SHP77 (cell line): ENCODE measurements at regions not wholly inside any gene's neighbourhood (a gene's known extent, or its start where the extent isn't known, plus 50 kb on each side); places are given as distances from the start of the nearest gene placed in this dataset.
"Not testable (repeated sequence)": the region's sequence is repeated elsewhere in the genome, so short reads cannot be mapped to it uniquely, and the experiment has no call there.

Experiments
- DNase-seq, 2 experiments: peaks; one replicate each; lab custom pipeline; 2025; lab: John Stamatoyannopoulos, UW

- no peak for DNase-seq
These were observed 123.5 kb downstream of the MAP3K7 start for GRCh38 chr6:90463359-90463758.

DNA sequence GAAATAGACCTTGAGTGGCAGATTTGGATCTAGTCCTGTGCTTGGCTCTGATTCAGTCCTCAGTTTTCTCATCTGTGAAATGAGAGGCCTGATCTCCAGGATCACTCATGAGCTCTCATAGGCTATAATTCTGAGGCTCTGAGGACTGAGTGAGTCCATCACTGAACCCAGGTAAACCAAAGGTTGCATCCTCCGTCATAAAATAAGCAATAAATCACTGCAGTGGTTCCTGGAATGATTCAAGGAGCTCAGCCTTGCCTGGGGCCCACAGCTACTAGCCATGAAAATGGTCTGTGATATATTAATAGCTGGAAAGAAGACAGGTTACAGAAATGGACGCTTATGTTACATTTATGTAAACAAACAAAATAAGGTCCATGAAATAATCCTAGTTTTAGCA is 124.8 kb downstream of the MAP3K7 start:
- DNase-seq: no peak

- no peak for DNase-seq
These were observed 125.5 kb downstream of the MAP3K7 start for GRCh38 chr6:90461383-90461782.

- no peak for DNase-seq
These were observed 126.8 kb downstream of the MAP3K7 start for GRCh38 chr6:90460051-90460450.

DNA sequence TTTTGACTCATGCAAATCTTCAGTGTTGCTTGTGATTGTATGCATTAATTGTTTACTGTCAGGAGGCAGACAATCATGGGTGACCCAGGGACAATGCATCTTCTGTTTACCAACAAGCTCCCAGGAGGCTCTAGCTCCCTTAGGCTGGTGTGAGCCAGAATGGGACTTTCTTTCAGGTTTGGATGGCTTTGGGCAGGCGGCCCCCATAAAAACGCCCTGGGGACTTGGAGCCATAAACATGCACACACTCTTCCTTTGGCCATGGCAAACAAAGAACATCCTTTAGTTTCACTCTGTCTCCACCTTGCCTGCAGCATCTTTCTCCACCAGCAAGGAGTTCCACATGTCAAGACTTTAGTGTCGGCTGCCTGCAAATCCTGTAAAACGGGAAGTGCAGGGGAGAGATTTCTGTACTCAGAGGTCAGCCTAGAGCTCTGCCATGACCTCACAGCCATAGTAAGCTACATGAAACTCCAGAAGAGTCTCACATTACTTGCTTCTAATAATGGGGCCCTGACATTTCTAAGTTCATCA is 127.6 kb downstream of the MAP3K7 start:
- no peak for DNase-seq

GRCh38 chr6:90458353-90459224 is 128.3 kb downstream of the MAP3K7 start:
- peak in 1 of 2 experiments; percentile 26 for DNase-seq

DNA sequence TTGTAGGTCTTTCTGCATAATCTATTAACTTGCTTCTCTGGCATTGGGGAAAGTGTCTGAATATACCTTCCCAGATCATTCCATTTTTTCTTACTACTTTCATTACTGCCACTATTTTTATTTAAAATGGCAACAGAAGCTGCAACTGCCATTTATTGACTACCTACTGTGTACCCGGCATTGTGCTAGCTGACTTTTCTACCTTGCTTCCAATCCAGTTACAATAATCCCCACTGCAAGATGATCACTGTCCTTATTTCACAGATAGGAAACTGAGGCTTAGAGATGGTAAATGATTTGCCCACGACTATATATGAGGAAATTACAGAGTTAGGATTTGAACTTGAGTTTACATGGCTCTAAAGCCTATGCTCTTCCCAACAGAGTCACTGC is 129.0 kb downstream of the MAP3K7 start:
- DNase-seq: no peak

- DNase-seq: not testable (repeated sequence)
These were observed 129.6 kb downstream of the MAP3K7 start for GRCh38 chr6:90456997-90457866.

DNA sequence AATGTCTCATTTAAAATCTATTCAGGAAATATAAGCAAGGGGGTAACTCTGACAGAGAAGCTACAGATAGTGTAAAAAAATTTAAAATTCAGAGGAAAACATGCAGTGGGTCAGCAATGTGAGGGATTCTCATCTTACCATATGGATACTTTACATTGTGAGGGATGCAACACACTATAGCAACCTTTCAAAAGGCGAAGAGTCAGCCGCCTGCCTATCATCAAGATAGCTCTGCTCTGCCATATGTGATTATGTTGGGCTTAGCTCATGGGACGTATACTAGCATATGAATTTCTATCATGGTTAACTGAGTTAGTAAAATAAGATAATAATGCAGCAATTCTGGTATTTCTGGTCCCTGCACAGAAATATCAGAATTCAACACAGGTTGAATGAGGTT is 130.9 kb downstream of the MAP3K7 start:
- no peak for DNase-seq

DNA sequence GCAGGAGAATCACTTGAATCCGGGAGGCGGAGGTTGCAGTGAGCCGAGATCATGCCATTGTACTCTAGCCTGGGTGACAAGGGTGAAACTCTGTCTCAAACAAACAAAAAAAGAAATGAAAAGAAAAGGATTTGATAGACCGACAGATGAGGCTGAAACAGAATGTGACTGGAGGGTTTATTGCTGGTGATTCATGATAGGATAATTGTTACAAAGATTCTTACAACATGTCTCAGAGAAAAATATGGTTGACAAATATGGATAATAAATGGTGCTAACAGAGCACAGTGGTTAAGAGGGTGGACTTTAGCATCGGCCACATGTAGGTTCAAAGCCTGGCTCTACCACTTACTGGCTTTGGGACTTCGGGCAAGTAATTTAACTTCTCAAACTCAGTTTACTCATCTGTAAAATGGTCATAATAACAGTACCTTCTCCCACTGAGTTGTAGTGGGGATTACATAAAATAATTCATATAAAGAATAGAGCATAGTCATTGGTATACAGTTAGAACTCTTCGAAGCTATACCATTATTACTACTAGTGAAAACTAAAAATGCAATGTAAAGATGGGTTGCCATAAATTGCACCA is 131.9 kb downstream of the MAP3K7 start:
- no peak for DNase-seq

DNA sequence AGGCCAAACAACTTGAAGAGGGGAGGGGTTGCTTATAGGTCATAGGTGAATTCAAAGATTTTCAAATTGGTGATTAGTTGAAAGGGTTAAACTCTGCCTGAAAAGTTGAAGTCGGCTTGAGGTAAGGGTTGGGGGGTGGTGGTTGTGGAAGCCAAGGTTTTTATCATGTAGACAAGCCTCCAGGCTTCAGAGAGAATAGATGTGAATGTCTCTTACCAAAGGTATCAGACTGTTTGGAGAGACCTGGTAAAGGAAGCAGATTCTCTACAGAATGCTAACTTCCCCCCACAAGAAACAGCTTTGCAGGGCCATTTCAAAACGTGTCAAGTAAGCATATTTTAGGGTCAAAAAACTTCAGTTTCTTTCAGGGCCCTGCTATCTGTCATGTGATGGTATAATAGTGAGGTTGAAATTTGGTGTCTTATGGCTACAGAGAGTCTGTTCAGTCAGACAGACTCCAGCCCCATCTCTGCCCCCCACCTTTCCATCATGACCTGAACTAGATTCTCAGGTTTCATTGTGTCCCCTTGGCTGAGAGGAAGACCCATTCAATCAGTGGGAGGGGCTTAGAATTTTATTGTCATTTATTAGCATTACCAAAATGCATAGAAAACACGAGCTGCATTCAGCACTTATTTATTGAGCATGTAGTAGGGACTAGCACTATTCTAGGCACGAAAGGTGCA is 136.5 kb downstream of the MAP3K7 start:
- no peak for DNase-seq

- no peak for DNase-seq
These were observed 137.6 kb downstream of the MAP3K7 start for GRCh38 chr6:90449311-90449710.

DNA sequence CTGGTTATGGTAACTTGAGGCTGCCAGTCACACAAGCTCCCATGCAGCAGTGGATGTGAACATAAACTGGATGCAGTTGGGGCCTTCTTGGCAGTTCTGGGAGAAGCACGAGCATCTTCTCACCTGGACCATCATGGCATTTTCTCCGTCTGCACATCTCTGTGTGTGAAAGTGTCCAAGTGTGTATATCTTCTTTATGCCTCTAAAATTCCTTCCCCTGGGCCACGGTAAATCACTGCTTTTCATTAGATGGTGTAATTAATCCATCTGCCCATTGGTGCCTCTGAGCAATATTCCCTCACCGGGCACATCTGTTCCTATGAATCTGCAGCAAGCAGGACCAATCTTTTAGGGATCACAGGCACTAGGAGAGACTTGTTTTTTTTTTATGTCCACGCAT is 138.0 kb downstream of the MAP3K7 start:
- no peak for DNase-seq

DNA sequence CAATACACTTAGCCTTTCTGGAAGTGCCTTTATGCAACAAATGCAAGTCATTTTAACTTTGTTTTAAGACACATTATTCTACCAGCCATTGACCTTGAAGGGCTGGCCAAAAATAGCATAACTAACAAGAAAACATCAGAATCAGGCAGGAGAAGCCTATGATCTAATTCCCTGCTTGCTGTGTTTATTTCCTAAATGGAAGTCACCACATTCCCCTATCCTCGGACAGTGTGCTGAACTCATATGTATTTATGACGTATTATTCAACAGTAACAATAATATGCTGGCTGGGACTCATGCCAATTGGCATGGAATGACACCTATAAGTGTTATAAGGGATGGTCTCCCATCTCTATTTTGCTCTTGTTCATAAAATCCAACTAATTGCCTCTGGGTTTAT is 140.7 kb downstream of the MAP3K7 start:
- peak; percentile 32 to 44 for DNase-seq

DNA sequence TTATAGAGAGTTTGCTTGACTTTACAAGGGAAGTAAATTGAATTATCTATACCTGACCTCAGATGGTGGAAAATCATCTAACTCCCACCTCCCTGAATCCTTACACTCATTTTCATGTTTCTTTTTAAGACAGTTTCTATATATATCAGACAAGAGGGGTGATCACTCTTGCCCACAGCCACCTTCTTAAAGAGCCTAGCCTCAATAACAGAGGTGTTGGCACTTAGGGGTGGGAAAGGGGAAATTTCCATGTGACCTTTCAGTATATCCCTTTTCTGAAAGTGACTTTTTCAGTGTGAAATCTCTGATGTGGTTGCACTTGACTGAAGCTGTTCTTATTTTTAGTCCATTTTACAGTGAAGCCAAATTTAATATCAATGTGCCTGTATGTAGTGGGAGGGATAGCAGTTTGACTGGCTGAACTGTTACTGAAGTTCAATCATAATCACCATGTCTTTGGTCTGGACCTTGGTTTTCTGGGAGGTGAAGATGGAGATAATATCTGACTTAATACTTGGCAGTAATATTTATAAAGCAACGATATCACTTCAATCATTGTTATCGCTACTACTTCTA is 141.3 kb downstream of the MAP3K7 start:
- no peak for DNase-seq

DNA sequence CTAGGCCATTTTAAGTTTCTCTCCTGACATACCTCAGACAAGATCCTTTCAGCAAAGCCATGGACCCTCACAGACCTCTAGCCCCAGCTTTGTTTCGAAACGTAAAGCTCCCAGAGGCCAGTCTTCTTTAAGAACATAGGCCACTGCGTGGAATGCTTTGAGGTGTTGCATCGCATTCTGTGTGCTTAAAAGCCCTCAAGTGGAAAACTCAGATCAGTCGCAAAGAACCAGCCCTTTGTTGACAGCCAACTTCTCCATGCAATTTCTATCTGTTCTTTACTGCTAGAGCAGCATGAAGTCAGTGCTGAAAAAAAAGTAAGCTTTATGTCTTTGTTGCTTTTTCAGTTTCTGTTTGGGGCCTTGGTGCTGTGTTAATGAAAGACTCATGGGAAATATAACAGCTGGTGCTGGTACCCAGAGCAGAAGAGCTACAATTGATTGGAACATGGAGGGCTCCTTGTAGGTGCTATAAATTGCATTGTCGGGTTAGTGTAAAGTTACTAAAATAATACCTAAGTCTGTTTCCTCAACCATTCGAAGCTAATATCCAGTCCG is 142.6 kb downstream of the MAP3K7 start:
- no peak for DNase-seq

GRCh38 chr6:90442366-90442765 is 144.5 kb downstream of the MAP3K7 start:
- DNase-seq: no peak

- no peak for DNase-seq
These were observed 144.1 kb upstream of the BACH2 start for GRCh38 chr6:90440586-90441283.

DNA sequence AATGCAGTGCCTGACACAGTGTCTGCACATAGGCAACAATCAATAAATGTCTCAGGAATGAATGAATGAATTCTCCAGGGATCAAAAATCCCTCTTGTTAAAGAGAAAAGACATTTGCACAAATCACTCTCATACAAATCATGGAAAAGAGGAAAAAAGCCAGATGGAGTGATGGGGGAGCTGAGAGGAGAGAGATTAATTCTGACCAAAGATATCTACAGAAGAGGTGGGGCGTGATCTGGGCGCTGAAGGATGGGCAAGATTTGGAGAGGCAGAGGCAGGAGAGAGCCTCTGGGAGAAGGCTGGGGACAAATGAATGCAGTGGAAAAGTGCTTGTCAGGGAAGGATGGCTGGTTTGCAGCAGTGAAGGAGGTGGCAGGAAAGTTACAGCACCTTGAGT is 142.9 kb upstream of the BACH2 start:
- no peak for DNase-seq

DNA sequence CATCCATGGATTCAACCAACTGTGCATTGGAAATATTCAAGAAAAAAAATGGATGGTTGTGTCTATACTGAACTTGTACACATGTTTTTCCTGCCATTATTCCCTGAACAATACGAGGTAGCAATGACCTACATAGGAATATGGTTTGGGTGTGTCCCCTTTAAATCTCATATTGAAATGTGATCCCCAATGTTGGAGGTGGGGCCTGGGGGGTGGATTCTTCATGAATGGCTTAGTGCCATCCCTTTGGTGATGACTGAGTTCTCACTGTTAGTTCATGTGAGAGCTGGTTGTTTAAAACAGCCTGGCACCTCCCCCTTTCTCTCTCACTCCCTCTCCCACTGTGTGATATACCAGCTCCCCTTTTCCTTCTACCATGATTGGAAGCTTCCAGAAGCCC is 139.8 kb upstream of the BACH2 start:
- DNase-seq: no peak
